HepG2 (cell line): ENCODE measurements at regions not wholly inside any gene's neighbourhood (a gene's known extent, or its start where the extent isn't known, plus 50 kb on each side); places are given as distances from the start of the nearest gene placed in this dataset.

Experiments
- ATAC-seq: fragments of 200-7000 bp; cut with Tn5 transposase; 3 replicates; pipeline ENCODE4 v1.9.1; 2020; ENCODE audit warnings: mild to moderate bottlenecking, moderate library complexity
- BruUV-seq: library from RNA; stranded (reverse); fragments of 400-500 nt; replicated peaks from 2 replicates; lab custom pipeline; 2021; lab: Mats Ljungman, UMichigan
- CTCF ChIA-PET: fragments of 300-600 bp; formaldehyde crosslinking; extraction: SDS; loops from one replicate; lab custom pipeline; 2021; ENCODE audit warnings: low total read pairs, inconsistent platforms, low intra/inter-chr PET ratio; lab: Yijun Ruan, JAX
- POLR2A ChIA-PET: fragments of 350-600 bp; sonication (Branson Sonifier 250); formaldehyde crosslinking; loops from one replicate; lab custom pipeline; 2020; ENCODE audit warnings: antibody characterized with exemption, inconsistent platforms; lab: Yijun Ruan, JAX
- DNase-seq: peaks from one replicate; pipeline ENCODE4 v3.0.0-alpha.2; 2015; ENCODE audit warnings: low spot score
- FAIRE-seq: peaks from 3 replicates; lab custom pipeline; 2011; peaks lifted over from hg19 to GRCh38; lab: Jason Lieb, UNC
- H2AFZ ChIP-seq: one replicate; pipeline ENCODE4 v1.6.1; 2011; ENCODE audit warnings: low read length, inconsistent platforms
- H3K27ac ChIP-seq: fragments of 300-600 bp; 3 replicates; pipeline ENCODE4 v1.8.0; 2011; ENCODE audit warnings: mixed run types, mild to moderate bottlenecking, mixed read lengths, low read length, inconsistent platforms; ENCODE audit not compliant: insufficient read depth; ENCODE audit errors: extremely low read length
- H3K27me3 ChIP-seq, 2 experiments: fragments of 200-600 bp in 1 of 2; 2 replicates in 1 of 2; 3 replicates in 1 of 2; pipeline versions ENCODE4 v1.6.0 to v1.8.0; 2011; ENCODE audit warnings: low read length in 2 of 2, mild to moderate bottlenecking in 2 of 2, moderate library complexity in 2 of 2, inconsistent platforms in 1 of 2; ENCODE audit not compliant: insufficient read depth in 2 of 2, control insufficient read depth in 1 of 2
- H3K36me3 ChIP-seq, 2 experiments: fragments of 200-600 bp in 1 of 2; replicated peaks in 1 of 2; 2 replicates in 1 of 2; 3 replicates in 1 of 2; pipeline versions ENCODE4 v1.5.1 to v1.8.0; 2011; ENCODE audit warnings: low read length in 2 of 2, inconsistent platforms in 1 of 2; ENCODE audit not compliant: insufficient read depth in 2 of 2, control insufficient read depth in 1 of 2
- H3K4me1 ChIP-seq: 2 replicates; pipeline ENCODE4 v1.5.1; 2012; ENCODE audit warnings: low read length, inconsistent platforms; ENCODE audit not compliant: insufficient read depth
- H3K4me2 ChIP-seq: 2 replicates; pipeline ENCODE4 v1.6.0; 2011; ENCODE audit warnings: low read depth, low read length, inconsistent platforms
- H3K4me3 ChIP-seq, 3 experiments: fragments of 200-600 bp in 1 of 3; sonication (generic), shearing (Covaris generic) in 1 of 3; replicated peaks in 1 of 3; 2 replicates each; pipeline ENCODE4 v1.5.1; 2011 to 2016; ENCODE audit warnings: low read length in 3 of 3, inconsistent platforms in 2 of 3, low read depth in 2 of 3, mild to moderate bottlenecking in 2 of 3, control low read depth in 1 of 3, mixed read lengths in 1 of 3; ENCODE audit not compliant: insufficient read depth in 1 of 3
- H3K79me2 ChIP-seq: one replicate; pipeline ENCODE4 v1.6.1; 2011; ENCODE audit warnings: low read length, inconsistent platforms; ENCODE audit not compliant: insufficient read depth
- H3K9ac ChIP-seq: 2 replicates; pipeline ENCODE4 v1.6.0; 2011; ENCODE audit warnings: mild to moderate bottlenecking, low read depth, low read length, inconsistent platforms; ENCODE audit not compliant: insufficient read depth
- H3K9me3 ChIP-seq: 2 replicates; pipeline ENCODE4 v1.5.1; 2012; ENCODE audit warnings: mild to moderate bottlenecking, low read length
- H4K20me1 ChIP-seq: 2 replicates; pipeline ENCODE4 v1.6.0; 2011; ENCODE audit warnings: inconsistent platforms, mild to moderate bottlenecking, low read length, moderate library complexity; ENCODE audit not compliant: insufficient read depth
- BCLAF1 ChIP-seq: fragments of 450-650 bp; IDR thresholded peaks from 2 replicates; pipeline ENCODE4 v1.6.1; 2017; ENCODE audit warnings: mild to moderate bottlenecking
- DNMT3B ChIP-seq: conservative IDR thresholded peaks from 2 replicates; pipeline ENCODE4 v1.6.1; 2016; ENCODE audit warnings: missing biosample characterization, control low read depth
- GZF1 ChIP-seq: sonication (generic); formaldehyde crosslinking; IDR thresholded peaks from 2 replicates; pipeline ENCODE4 v1.5.1; 2020; ENCODE audit warnings: mild to moderate bottlenecking, missing genetic modification reagents
- HNRNPL ChIP-seq: fragments of 200-400 bp; formaldehyde crosslinking; IDR thresholded peaks from 2 replicates; pipeline ENCODE4 v1.6.1; 2017; ENCODE audit warnings: mild to moderate bottlenecking, low read depth, low read length
- JDP2 ChIP-seq: sonication (generic); formaldehyde crosslinking; IDR thresholded peaks from 2 replicates; pipeline ENCODE4 v1.8.1; 2022; ENCODE audit warnings: missing genetic modification reagents, borderline replicate concordance
- KAT2B ChIP-seq: fragments of 150-350 bp; IDR thresholded peaks from 2 replicates; pipeline ENCODE4 v1.6.1; 2014; ENCODE audit warnings: low read depth, low read length, borderline replicate concordance
- KDM3A ChIP-seq: IDR thresholded peaks from 2 replicates; pipeline ENCODE4 v1.6.1; 2018; ENCODE audit warnings: low read depth, missing compliant biosample characterization
- MXD1 ChIP-seq: sonication (generic); formaldehyde crosslinking; IDR thresholded peaks from 2 replicates; pipeline ENCODE4 v1.4.0; 2020; ENCODE audit warnings: mild to moderate bottlenecking, missing genetic modification reagents
- PHF20 ChIP-seq: sonication (generic); formaldehyde crosslinking; IDR thresholded peaks from 2 replicates; pipeline ENCODE4 v1.5.0; 2020; ENCODE audit warnings: mild to moderate bottlenecking, missing genetic modification reagents
- PREB ChIP-seq: sonication (generic); formaldehyde crosslinking; IDR thresholded peaks from 2 replicates; pipeline ENCODE4 v1.4.0; 2020; ENCODE audit warnings: missing genetic modification reagents
- ZBTB39 ChIP-seq: sonication (generic); formaldehyde crosslinking; IDR thresholded peaks from 2 replicates; pipeline ENCODE4 v1.5.0; 2020; ENCODE audit warnings: missing genetic modification reagents
- ZBTB44 ChIP-seq: sonication (generic); formaldehyde crosslinking; IDR thresholded peaks from 2 replicates; pipeline ENCODE4 v1.4.0; 2020; ENCODE audit warnings: missing genetic modification reagents
- ZNF329 ChIP-seq: sonication (generic); formaldehyde crosslinking; IDR thresholded peaks from 2 replicates; pipeline ENCODE4 v1.9.0; 2021; ENCODE audit warnings: low read depth, mild to moderate bottlenecking, missing genetic modification reagents
- ZNF468 ChIP-seq: sonication (generic); formaldehyde crosslinking; IDR thresholded peaks from 2 replicates; pipeline ENCODE4 v1.8.0; 2022; ENCODE audit warnings: mild to moderate bottlenecking, moderate library complexity, missing genetic modification reagents
- ZNF703 ChIP-seq: sonication (generic); formaldehyde crosslinking; IDR thresholded peaks from 2 replicates; pipeline ENCODE4 v1.5.1; 2020; ENCODE audit warnings: missing genetic modification reagents, mild to moderate bottlenecking, moderate library complexity, borderline replicate concordance
- ZNF761 ChIP-seq: sonication (generic); formaldehyde crosslinking; conservative IDR thresholded peaks from 2 replicates; pipeline ENCODE4 v1.4.0; 2020; ENCODE audit warnings: mild to moderate bottlenecking, missing genetic modification reagents
- WGBS: methylation state at CpG from one replicate; pipeline ENCODE4 v1.1.6; 2017; ENCODE audit warnings: low lambda C conversion rate; 5-methylcytosine and 5-hydroxymethylcytosine counted together
- in situ Hi-C: cut with HindIII; loops from 2 replicates; pipeline ENCODE4 v1.10.0; 2017; ENCODE audit warnings: low pct_unique_long_range_greater_than_20kb; ENCODE audit not compliant: extremely low pct_ligation_motif_present
- intact Hi-C: fragments of 100-400 bp; cut with micrococcal nuclease; formaldehyde crosslinking; loops from one replicate; pipeline ENCODE4 v1.10.0; 2022; ENCODE audit not compliant: unreplicated experiment

GRCh38 chr1:4025752-4026151, 125.7 kb upstream of the C1orf174 start:
- ATAC-seq (no peak), FAIRE-seq (no peak), DNase-seq (no peak)
- Histone ChIP-seq H3K36me3 (no peaks in the 10 kb centered on the region), H3K9ac (no peak overlapping the region), H3K4me1 (no peaks in the 10 kb centered on the region), H3K4me2 (no peak overlapping the region), H3K27me3 (peaks cover 2 to 34% of the 10 kb centered on the region in 2 experiments; a peak in 4 of 5 replicates), H4K20me1 (no peaks in the 10 kb centered on the region), H2AFZ (no peak overlapping the region), H3K9me3 (no peaks in the 10 kb centered on the region), H3K27ac (no peak overlapping the region), H3K4me3 (no peak overlapping the region), H3K79me2 (no peaks in the 10 kb centered on the region)
- ChIA-PET POLR2A (no interaction called here), CTCF (no interaction called here)
- no peak for TF ChIP-seq PHF20
- TF ChIP-seq ZNF761: no peak
- TF ChIP-seq ZNF329 (CRISPR knock-in tag): no peak
- TF ChIP-seq ZNF703: no peak
- TF ChIP-seq MXD1 (CRISPR knock-in tag): no peak
- TF ChIP-seq HNRNPL: no peak
- TF ChIP-seq DNMT3B (CRISPR knock-in tag): no peak
- no peak for TF ChIP-seq ZBTB44
- no peak for TF ChIP-seq KDM3A (CRISPR knock-in tag)
- no peak for TF ChIP-seq PREB (CRISPR knock-in tag)
- no peak for TF ChIP-seq JDP2 (CRISPR knock-in tag)
- TF ChIP-seq ZBTB39 (CRISPR knock-in tag): no peak
- no peak for TF ChIP-seq BCLAF1
- TF ChIP-seq KAT2B: no peak
- TF ChIP-seq GZF1 (CRISPR knock-in tag): no peak
- TF ChIP-seq ZNF468 (CRISPR knock-in tag): no peak
- intact Hi-C loops (no loop called here), in situ Hi-C loops (no loop called here)
- WGBS: 10% methylated on average over 5 of the region's 5 CpGs
- BruUV-seq: no TSS peak
